ENCODE measurements at regions not wholly inside any gene's neighbourhood (a gene's known extent, or its start where the extent isn't known, plus 50 kb on each side); places are given as distances from the start of the nearest gene placed in this dataset.

- H3K9ac ChIP-seq, result no peak overlapping the region
- TF ChIP-seq CTCF (conservative IDR thresholded peaks at IDR 0.05; ENCODE audit: low read depth, low read length), result no peak
- no peaks in the 10 kb centered on the region for H3K36me3 ChIP-seq (ENCODE audit: insufficient read depth)
- H3K4me1 ChIP-seq (ENCODE audit: low read depth, poor library complexity, severe bottlenecking), result no peaks in the 10 kb centered on the region
- no peak overlapping the region for H3K4me2 ChIP-seq
- H3K27me3 ChIP-seq (ENCODE audit: insufficient read depth, low read depth), result no peaks in the 10 kb centered on the region
- H3K4me3 ChIP-seq (IDR thresholded peaks at IDR 0.05; ENCODE audit: insufficient read depth, low read depth, low read length), result no peak overlapping the region
- no peak overlapping the region for H2AFZ ChIP-seq (ENCODE audit: low read depth)
- no peaks in the 10 kb centered on the region for H4K20me1 ChIP-seq (ENCODE audit: insufficient read depth)
- no peaks in the 10 kb centered on the region for H3K79me2 ChIP-seq (ENCODE audit: insufficient read depth, low read depth)
- H3K27ac ChIP-seq, result no peak overlapping the region
Observed at GRCh38 chr2:128554151-128554769, 235.6 kb upstream of the HS6ST1 start.

GRCh38 chr2:128555433-128555832 is 236.8 kb upstream of the HS6ST1 start:
- Histone ChIP-seq H3K27me3 (ENCODE audit: insufficient read depth, low read depth) (no peaks in the 10 kb centered on the region), H4K20me1 (ENCODE audit: insufficient read depth) (no peaks in the 10 kb centered on the region), H3K79me2 (ENCODE audit: insufficient read depth, low read depth) (no peaks in the 10 kb centered on the region), H3K36me3 (ENCODE audit: insufficient read depth) (no peaks in the 10 kb centered on the region), H3K4me3 (IDR thresholded peaks at IDR 0.05; ENCODE audit: insufficient read depth, low read depth, low read length) (no peak overlapping the region), H3K27ac (no peak overlapping the region), H3K4me1 (ENCODE audit: low read depth, poor library complexity, severe bottlenecking) (no peaks in the 10 kb centered on the region), H3K4me2 (no peak overlapping the region), H2AFZ (ENCODE audit: low read depth) (no peak overlapping the region), H3K9ac (no peak overlapping the region)
- no peak for TF ChIP-seq CTCF (conservative IDR thresholded peaks at IDR 0.05; ENCODE audit: low read depth, low read length)

- H3K4me3 ChIP-seq (IDR thresholded peaks at IDR 0.05; ENCODE audit: insufficient read depth, low read depth, low read length), result no peak overlapping the region
- no peak for TF ChIP-seq CTCF (conservative IDR thresholded peaks at IDR 0.05; ENCODE audit: low read depth, low read length)
Observed at GRCh38 chr2:128556089-128556488, 237.4 kb upstream of the HS6ST1 start.

GRCh38 chr2:128556633-128557032 is 238.0 kb upstream of the HS6ST1 start:
- Histone ChIP-seq H3K27me3 (ENCODE audit: insufficient read depth, low read depth) (no peaks in the 10 kb centered on the region), H3K4me1 (ENCODE audit: low read depth, poor library complexity, severe bottlenecking) (no peaks in the 10 kb centered on the region)

More at GRCh38 chr2:128556089-128556488, 237.4 kb upstream of the HS6ST1 start:
- no peaks in the 10 kb centered on the region for H3K79me2 ChIP-seq (ENCODE audit: insufficient read depth, low read depth)
- H3K27ac ChIP-seq, result no peak overlapping the region
- H3K27me3 ChIP-seq (ENCODE audit: insufficient read depth, low read depth), result no peaks in the 10 kb centered on the region
- H3K9ac ChIP-seq, result no peak overlapping the region
- H3K4me1 ChIP-seq (ENCODE audit: low read depth, poor library complexity, severe bottlenecking), result no peaks in the 10 kb centered on the region
- H4K20me1 ChIP-seq (ENCODE audit: insufficient read depth), result no peaks in the 10 kb centered on the region
- H2AFZ ChIP-seq (ENCODE audit: low read depth), result no peak overlapping the region
- no peak overlapping the region for H3K4me2 ChIP-seq
- H3K36me3 ChIP-seq (ENCODE audit: insufficient read depth), result no peaks in the 10 kb centered on the region

More at GRCh38 chr2:128556633-128557032, 238.0 kb upstream of the HS6ST1 start:
- Histone ChIP-seq H2AFZ (ENCODE audit: low read depth) (no peak overlapping the region), H4K20me1 (ENCODE audit: insufficient read depth) (no peaks in the 10 kb centered on the region), H3K9ac (no peak overlapping the region), H3K4me2 (no peak overlapping the region), H3K36me3 (ENCODE audit: insufficient read depth) (no peaks in the 10 kb centered on the region), H3K27ac (no peak overlapping the region), H3K4me3 (IDR thresholded peaks at IDR 0.05; ENCODE audit: insufficient read depth, low read depth, low read length) (no peak overlapping the region), H3K79me2 (ENCODE audit: insufficient read depth, low read depth) (no peaks in the 10 kb centered on the region)
- no peak for TF ChIP-seq CTCF (conservative IDR thresholded peaks at IDR 0.05; ENCODE audit: low read depth, low read length)

Measured in KMS-11 (cell line).